Heart right ventricle (tissue), 16 donors: ENCODE measurements at regions not wholly inside any gene's neighbourhood (a gene's known extent, or its start where the extent isn't known, plus 50 kb on each side); places are given as distances from the start of the nearest gene placed in this dataset.

Experiments used
- ATAC-seq, 8 donors: fragments of 200-7000 bp; cut with Tn5 transposase; one replicate each; pipeline ENCODE4 v1.9.1; 2020; ENCODE audit warnings: mild to moderate bottlenecking in 8 of 8, moderate library complexity in 8 of 8, moderate number of reproducible peaks in 1 of 8
- DNase-seq, 2 donors: peaks; one replicate each; pipeline ENCODE4 v3.0.0-alpha.2; 2020
- H3K27ac ChIP-seq, 10 donors: fragments of 200-600 bp; sonication (generic) in 2 of 10; one replicate each; pipeline versions ENCODE4 v1.5.0 to v1.8.0; 2020 to 2022; ENCODE audit warnings: mild to moderate bottlenecking in 3 of 10
- H3K27me3 ChIP-seq, 7 donors: fragments of 200-600 bp; one replicate each; pipeline ENCODE4 v1.8.0; 2021 to 2022; ENCODE audit warnings: mild to moderate bottlenecking in 2 of 7
- H3K36me3 ChIP-seq, 9 donors: fragments of 200-600 bp; sonication (generic) in 1 of 9; one replicate each; pipeline versions ENCODE4 v1.5.0 to v1.8.0; 2020 to 2022; ENCODE audit warnings: mild to moderate bottlenecking in 2 of 9
- H3K4me1 ChIP-seq, 9 donors: fragments of 200-600 bp; sonication (generic) in 1 of 9; one replicate each; pipeline versions ENCODE4 v1.5.0 to v1.8.0; 2020 to 2022; ENCODE audit warnings: mild to moderate bottlenecking in 4 of 9
- H3K4me3 ChIP-seq, 10 donors: fragments of 200-600 bp; sonication (generic) in 2 of 10; one replicate each; pipeline versions ENCODE4 v1.5.0 to v1.8.0; 2020 to 2022; ENCODE audit warnings: mild to moderate bottlenecking in 7 of 10, moderate library complexity in 2 of 10
- H3K9me3 ChIP-seq, 11 donors: fragments of 200-600 bp in 10 of 11; sonication (generic) in 2 of 11; one replicate each; pipeline versions ENCODE4 v1.5.0 to v1.8.0; 2013 to 2022; ENCODE audit warnings: mild to moderate bottlenecking in 2 of 11, control low read depth in 1 of 11, moderate library complexity in 1 of 11
- WGBS, 2 donors: extraction: QIAGEN DNeasy Blood & Tissue Kit; methylation state at CpG; one replicate each; pipeline ENCODE4 v1.1.7; 2013; ENCODE audit warnings: inconsistent platforms in 1 of 2; 5-methylcytosine and 5-hydroxymethylcytosine counted together
- intact Hi-C, 10 donors: fragments of 100-400 bp; cut with DNase I; formaldehyde crosslinking; loops; one replicate each; pipeline versions ENCODE4 v1.11.1 to v1.14.2; 2022
- TF ChIP-seq, protein P1 (sequence below), 9 donors: fragments of 200-600 bp; sonication (generic) in 2 of 9; IDR thresholded peaks; one replicate each; pipeline versions ENCODE4 v1.5.0 to v1.8.0; 2021 to 2022; ENCODE audit warnings: antibody characterized with exemption in 9 of 9, mild to moderate bottlenecking in 5 of 9, moderate library complexity in 1 of 9
- donor health status: Arrhythmogenic right ventricular cardiomyopathy.
- donor health status: ischemic (EF 13 %, LVEDD 7.1; RV severe dilation, severe dysfunction).
- donor health status: healthy with polysubstance abuse.
- donor health status: DM: no; HTN: yes; CAD: no.
- donor health status: DM: no; HTN: no; CAD: no.
- donor health status: ischemic (EF 25% LVEDD 6.9; RV normal size, moderate dysfunction).
- donor health status: ischemic (EF 25% LVEDD 5.7; RV mildly dilated, moderate dysfunction).
- donor health status: healthy.
- donor health status: DM: yes; HTN: yes; CAD: no.
- donor health status: Ischemic cardiomyopathy.
- donor health status: ischemic (EF 35%, LVEDD 5.7; RV mildly dilated, moderate dysfunction).
- donor health status: nonischemic (EF 11% LVEDD 7.7; RV severe dilation, severe dysfunction).
- donor health status: DM: yes; HTN: yes; CAD: no.
- donor health status: PGD.
- donor health status: ischemic (EF 29% LVEDD 5.4; RV normal size, mild dysfunction).
- donor health status: nonischemic (EF 23%, LVEDD 6.1; RV moderate dilation, normal function).

DNA sequence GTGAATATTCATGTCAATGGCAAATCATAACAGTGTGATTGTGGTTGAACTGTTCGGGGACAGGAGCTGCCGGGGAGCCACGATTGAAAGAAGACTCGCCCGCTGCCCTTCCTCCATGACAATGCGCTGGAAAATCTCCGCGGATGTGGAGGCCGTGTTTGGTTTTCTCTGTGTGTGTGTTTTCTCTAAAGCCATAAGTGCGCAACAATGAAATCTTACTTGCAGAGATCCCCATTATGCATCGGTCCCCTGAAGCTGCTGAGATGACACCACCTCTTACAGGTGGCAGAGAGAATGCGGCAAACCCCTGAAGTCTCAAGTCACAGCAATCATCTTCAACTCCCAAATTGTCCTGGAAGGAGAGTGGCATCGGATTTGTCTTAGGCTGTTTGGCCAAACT, 442.3 kb upstream of the MKI67 start:
- no peak for DNase-seq
- peak overlapping the region in 5 of 10 donors; percentile 7 to 34 (median 25) for H3K4me3 ChIP-seq

DNA sequence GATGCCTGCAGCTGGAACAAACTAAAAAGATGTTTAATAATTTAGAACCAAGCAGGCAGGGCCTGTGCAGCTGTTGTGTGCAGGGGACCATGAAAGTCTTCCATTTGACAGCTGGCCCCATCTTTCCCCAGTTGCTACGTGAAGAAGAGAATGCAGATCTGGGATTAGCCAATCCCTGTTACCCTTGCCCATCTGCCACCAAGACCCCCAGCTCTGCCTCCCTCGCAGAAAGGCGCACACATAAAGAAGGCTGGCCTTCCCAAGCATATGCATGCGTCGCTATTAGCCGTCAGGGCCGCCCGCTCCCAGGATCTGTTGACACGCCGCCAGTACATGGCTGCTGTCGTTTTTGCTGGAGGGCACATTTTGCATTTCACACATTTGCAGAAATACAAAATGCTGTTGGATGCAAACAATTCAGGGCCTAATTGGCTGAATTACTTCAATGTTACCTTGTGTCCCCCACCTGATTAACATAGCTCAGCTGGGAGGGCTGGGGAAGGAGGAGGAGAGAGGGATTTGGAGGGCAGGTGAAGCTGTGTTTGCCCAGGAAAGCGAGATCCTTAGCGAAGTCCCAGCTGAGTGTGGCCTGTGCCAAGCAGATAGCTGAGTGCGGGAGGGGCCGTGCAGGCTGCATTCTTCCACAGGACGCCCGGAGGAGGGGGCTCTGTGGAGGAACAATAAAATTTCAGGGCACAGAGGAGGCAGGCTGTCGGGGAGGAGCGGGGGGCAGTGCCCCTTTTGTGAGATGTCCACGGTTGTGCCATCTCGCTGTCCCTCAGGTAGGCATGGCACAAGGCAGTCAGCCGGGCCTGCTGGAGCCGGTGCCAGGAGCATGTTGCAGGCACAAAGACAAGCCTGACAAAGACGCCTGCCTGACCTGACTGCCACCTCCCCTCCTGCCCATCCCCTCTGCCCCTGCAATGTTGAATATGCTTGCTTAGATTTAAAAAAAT, 443.0 kb upstream of the MKI67 start:
- H3K4me3 ChIP-seq, result no peak overlapping the region
- peaks cover 0 to 18% (median 0%) of the 10 kb centered on the region in 9 donors for H3K4me1 ChIP-seq
- intact Hi-C loops, result no loop called here
- TF ChIP-seq, protein P1, sequence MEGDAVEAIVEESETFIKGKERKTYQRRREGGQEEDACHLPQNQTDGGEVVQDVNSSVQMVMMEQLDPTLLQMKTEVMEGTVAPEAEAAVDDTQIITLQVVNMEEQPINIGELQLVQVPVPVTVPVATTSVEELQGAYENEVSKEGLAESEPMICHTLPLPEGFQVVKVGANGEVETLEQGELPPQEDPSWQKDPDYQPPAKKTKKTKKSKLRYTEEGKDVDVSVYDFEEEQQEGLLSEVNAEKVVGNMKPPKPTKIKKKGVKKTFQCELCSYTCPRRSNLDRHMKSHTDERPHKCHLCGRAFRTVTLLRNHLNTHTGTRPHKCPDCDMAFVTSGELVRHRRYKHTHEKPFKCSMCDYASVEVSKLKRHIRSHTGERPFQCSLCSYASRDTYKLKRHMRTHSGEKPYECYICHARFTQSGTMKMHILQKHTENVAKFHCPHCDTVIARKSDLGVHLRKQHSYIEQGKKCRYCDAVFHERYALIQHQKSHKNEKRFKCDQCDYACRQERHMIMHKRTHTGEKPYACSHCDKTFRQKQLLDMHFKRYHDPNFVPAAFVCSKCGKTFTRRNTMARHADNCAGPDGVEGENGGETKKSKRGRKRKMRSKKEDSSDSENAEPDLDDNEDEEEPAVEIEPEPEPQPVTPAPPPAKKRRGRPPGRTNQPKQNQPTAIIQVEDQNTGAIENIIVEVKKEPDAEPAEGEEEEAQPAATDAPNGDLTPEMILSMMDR (IDR thresholded peaks at IDR 0.05), result no peak
- 85% methylated on average over 24 of the region's 24 CpGs for WGBS, 2 donors
- no peak overlapping the region for H3K27ac ChIP-seq
- H3K27me3 ChIP-seq, result peaks cover 0 to 52% (median 6%) of the 10 kb centered on the region in 7 donors
- DNase-seq, result no peak
- no peaks in the 10 kb centered on the region for H3K36me3 ChIP-seq
- ATAC-seq, result peak in 1 of 8 donors; percentile 26
- no peaks in the 10 kb centered on the region for H3K9me3 ChIP-seq

More for the DNA sequence above, 442.3 kb upstream of the MKI67 start:
- H3K4me1 ChIP-seq, result peaks cover 0 to 18% (median 0%) of the 10 kb centered on the region in 9 donors
- ATAC-seq, result no peak
- H3K9me3 ChIP-seq, result no peaks in the 10 kb centered on the region
- TF ChIP-seq, protein P1 (IDR thresholded peaks at IDR 0.05), result no peak
- no peak overlapping the region for H3K27ac ChIP-seq
- intact Hi-C loops, result no loop called here
- 74 to 81% methylated on average over 13 of the region's 13 CpGs for WGBS, 2 donors
- H3K27me3 ChIP-seq, result peaks cover 0 to 47% (median 6%) of the 10 kb centered on the region in 7 donors
- H3K36me3 ChIP-seq, result no peaks in the 10 kb centered on the region

GRCh38 chr10:128570319-128570995, 444.2 kb upstream of the MKI67 start:
- TF ChIP-seq, protein P1 (IDR thresholded peaks at IDR 0.05), result no peak
- Histone ChIP-seq H3K4me1 (peaks cover 0 to 18% (median 0%) of the 10 kb centered on the region in 9 donors), H3K27ac (no peak overlapping the region), H3K36me3 (no peaks in the 10 kb centered on the region), H3K4me3 (no peak overlapping the region), H3K9me3 (no peaks in the 10 kb centered on the region), H3K27me3 (peaks cover 0 to 45% (median 6%) of the 10 kb centered on the region in 7 donors)
- intact Hi-C loops, result no loop called here
- ATAC-seq (no peak), DNase-seq (no peak)
- WGBS, 2 donors, result 82 to 87% methylated on average over 12 of the region's 12 CpGs

DNA sequence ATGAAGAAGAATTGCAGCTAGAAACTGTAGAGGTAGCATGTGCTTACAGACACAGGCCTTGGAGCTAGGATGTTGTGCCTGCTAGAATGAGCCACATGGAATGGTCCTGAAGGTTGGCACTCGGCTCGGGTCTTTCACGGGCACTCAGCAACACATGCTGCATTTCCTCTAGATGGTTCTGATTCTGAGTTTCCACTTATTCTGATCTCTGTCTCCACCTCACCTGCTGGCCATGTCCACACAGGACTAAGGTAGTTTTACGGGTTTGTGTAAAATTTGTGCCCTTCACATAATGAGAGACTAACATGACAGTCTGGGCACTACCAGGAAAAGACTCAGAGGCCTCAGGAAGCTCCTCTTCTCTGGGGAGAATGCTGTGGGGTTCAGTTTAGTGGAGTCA, 444.8 kb upstream of the MKI67 start:
- peaks cover 0 to 18% (median 0%) of the 10 kb centered on the region in 9 donors for H3K4me1 ChIP-seq
- no peaks in the 10 kb centered on the region for H3K9me3 ChIP-seq
- intact Hi-C loops, result no loop called here
- 96 to 98% methylated on average over 4 of the region's 4 CpGs for WGBS, 2 donors
- ATAC-seq, result no peak
- H3K4me3 ChIP-seq, result no peak overlapping the region
- no peak for DNase-seq
- H3K27ac ChIP-seq, result no peak overlapping the region
- H3K27me3 ChIP-seq, result peaks cover 0 to 39% (median 6%) of the 10 kb centered on the region in 7 donors
- TF ChIP-seq, protein P1 (IDR thresholded peaks at IDR 0.05), result no peak
- H3K36me3 ChIP-seq, result no peaks in the 10 kb centered on the region
